Inferior parietal cortex (tissue), 1 donor: ENCODE measurements at regions not wholly inside any gene's neighbourhood (a gene's known extent, or its start where the extent isn't known, plus 50 kb on each side); places are given as distances from the start of the nearest gene placed in this dataset.

Experiments used
- DNase-seq: peaks from one replicate; pipeline ENCODE4 v3.0.0-alpha.2; 2016; ENCODE audit errors: extremely low spot score

GRCh38 chr13:22091971-22092300, 421.1 kb downstream of the FGF9 start:
- DNase-seq = no peak

GRCh38 chr13:22092791-22093560, 422.1 kb downstream of the FGF9 start:
- DNase-seq = no peak

GRCh38 chr13:22095794-22096193, 424.9 kb downstream of the FGF9 start:
- no peak for DNase-seq

DNA sequence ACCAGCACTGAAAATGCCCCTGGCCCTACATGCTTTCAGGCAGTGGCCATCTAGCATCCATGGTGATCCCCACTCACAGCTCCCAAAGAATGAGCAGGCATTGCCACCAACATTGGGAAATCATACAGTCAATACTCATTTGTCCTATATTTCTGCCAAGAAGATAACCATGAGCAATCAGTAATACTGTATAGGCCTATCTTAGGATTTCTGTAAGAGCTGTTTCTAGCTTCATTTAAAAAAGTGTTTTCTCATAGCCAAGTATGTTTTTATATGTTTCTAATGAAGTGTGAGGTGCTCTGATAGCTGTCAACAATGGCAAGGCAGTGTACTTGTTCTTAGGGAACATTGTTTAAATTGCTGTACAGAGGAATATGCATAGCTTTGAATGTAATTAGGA, 428.7 kb downstream of the FGF9 start:
- DNase-seq = no peak

GRCh38 chr13:22102271-22102670, 431.4 kb downstream of the FGF9 start:
- DNase-seq = no peak

DNA sequence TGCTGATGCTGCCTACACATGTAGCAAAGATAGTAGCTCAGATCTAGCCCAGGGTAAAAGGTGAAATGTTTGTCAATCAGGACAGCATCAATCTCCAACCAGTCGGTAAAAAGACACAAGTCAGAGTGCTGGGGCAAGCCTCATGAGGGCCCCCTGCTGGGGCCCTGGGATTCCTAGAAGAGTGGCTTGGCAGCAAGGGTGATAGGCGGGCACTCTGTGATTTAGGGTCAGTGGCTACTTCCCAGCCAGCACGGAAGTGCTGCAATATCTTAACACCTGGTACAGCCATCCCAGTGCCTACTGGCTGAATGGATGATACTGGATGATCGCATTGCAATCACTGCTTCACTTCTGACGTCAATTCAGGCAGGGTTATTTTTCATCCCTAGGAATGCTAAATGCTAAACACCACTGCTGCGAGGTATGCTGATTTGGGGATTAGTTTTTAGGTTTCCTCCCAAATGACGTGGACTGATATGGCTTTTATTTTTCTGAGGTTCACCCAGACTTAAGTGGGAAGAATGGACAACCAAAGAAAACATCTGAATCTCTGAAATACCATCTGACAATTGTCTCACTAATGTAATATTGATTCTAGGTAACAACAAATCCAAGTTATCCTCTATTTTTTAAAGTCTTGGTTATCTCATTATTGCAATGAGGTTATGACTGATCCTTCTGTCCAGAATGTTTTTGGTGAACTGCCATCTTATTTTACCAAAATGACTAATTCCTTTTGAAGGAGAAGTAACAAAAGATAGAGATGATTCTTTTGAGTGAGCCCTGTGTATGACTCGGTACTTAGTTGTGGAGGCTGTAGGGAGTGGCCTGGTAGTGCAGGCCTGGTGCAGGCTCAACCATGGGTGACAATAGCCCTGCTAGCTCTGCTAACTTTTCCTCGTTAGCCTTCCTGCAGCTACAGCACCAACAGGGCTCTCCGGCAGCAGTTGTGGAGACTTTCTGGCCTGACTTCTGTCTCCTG, 432.5 kb downstream of the FGF9 start:
- no peak for DNase-seq

- DNase-seq = no peak
Observed at GRCh38 chr13:22106058-22106457, 435.2 kb downstream of the FGF9 start.

DNA sequence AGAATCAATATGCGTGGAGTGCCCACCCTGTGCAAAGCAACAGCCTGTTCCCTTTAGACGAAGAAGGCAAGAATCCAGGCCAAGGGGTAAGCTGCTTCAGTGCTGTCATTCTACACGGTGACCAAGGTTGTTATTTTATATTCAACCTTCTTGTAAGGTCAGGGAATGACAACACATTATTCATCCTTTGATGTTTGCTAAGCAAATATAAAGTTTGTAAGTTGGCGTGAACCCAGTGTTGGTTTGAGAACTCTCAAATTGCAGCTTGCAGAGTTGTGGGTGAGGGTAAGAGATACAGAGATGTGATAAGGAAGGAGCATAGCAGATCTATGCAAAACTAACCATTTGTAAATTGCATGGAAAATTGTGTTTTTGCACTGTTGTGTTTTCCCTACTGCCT, 436.7 kb downstream of the FGF9 start:
- no peak for DNase-seq

DNA sequence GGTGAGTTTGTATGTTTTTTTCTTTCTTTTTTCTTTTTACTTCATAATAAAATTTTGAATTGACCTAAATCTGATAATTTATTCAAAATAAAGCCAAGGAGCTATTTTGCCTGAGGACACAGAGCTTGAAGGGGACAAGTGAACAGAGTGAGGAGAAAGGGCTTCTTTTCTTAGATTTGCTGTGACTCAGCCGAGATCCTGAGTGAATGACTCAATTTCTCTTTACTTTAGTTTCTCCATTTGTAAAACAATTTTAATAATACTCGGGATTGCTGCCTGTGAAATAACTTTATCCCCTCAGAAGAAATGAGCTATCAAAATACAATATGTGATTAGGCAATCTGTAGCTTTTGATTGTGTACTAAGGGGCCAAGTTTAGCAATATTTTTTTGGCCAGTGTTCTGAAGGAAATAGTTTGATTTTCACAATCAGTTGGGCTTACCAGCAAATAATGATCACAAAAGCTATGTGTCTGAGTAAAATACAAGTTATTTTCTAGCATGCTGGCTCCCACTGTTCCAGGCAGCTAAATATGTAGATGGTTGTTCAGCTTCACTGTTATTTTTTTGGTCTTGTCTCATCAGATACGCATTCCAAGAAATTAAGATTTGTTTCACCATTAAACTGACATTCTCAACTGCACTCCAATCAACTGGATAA, 437.5 kb downstream of the FGF9 start:
- DNase-seq = no peak

DNA sequence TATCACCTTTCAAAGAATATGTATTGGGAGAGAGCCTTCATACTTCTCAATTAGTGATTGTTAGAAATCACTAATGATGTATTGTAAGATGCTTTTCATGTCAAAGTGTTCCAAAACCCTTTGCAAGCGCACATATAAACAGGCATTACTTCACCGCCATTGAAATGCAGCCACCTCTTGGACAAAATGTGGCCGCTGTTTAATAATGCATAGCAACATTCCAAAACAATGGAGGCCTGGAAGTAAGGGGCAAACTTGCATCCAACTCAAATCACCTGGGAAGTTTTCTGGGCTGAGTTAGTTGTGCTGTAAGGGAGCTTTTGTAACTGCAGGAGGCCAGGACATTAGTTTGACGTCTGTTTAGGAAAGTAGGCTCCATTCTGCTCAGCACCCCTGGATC, 438.1 kb downstream of the FGF9 start:
- no peak for DNase-seq

- no peak for DNase-seq
Observed at GRCh38 chr13:22110368-22110767, 439.5 kb downstream of the FGF9 start.

GRCh38 chr13:22111152-22111783, 440.4 kb downstream of the FGF9 start:
- no peak for DNase-seq

DNA sequence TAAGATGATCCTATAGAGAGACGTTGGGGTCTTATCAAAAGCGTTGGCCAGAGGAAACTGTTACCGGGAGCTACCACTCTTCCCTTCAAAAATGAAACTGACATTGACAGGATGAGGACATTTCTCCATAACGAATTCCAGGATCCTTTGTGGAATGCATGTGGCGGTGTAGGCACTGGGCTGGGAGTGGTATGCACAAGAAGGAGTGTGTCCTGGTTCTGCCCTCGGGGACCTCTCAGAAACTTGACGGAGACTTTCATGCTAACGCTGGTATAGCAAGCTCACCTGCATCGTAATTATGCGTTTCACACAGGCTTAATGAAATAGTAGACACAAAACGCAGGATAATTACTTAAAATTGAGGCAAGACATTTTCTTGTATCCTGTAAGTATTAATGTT, 441.1 kb downstream of the FGF9 start:
- no peak for DNase-seq

DNA sequence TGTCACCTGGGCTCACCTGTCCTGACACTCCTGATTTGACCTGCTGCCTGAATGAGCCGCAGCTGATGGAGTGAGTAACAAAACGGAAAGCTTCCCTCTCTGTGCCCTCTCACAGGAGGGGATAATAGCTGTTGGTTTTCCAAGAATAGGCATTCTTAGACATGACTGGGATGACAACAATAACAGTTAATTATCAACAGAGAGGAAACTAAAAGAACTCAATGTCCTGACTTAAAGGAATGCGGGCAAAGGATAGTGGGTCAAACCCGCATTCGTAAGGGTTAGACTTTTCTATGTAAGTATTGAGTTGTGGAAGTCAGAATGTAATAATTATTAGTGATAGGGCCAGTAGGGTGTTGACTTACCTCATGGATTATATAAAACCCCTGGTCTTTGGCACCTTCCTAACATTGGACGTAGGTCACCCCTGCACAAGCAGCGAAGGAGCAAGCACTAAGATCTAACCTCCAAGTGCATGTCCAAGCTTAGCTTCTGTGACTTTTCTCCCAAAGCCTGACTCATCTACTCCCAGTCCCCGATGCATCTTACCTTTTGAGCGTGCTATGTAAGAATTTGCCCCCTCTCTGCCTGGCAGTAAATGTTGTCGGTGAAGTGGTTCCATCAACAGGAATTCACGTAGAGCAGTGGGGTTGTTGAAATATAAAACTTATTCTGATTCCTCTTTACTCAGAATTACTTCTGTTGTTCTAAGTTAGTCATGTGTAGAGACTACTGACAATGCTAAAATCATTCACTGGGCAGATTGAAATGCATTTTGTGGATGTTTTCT, 442.3 kb downstream of the FGF9 start:
- DNase-seq = no peak

GRCh38 chr13:22114630-22115311, 443.9 kb downstream of the FGF9 start:
- no peak for DNase-seq

DNA sequence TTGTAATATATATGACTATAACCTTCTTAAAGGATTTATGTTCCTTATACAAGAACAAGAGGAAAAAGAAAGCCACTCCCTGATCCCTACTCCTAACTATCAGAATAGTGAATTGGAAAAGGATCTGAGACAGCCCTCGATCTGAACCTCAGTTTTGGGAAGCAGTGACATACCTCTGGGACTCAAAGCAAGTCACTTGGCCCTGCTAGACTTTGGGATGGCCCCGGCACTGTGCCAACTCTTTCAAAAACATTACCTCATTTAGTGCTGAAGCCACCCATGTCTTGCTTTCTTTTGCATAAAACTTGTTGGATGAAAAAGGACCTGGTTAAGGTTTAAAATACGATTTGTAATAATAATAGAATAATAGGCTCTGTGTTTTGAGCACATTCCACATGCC, 447.3 kb downstream of the FGF9 start:
- no peak for DNase-seq

DNA sequence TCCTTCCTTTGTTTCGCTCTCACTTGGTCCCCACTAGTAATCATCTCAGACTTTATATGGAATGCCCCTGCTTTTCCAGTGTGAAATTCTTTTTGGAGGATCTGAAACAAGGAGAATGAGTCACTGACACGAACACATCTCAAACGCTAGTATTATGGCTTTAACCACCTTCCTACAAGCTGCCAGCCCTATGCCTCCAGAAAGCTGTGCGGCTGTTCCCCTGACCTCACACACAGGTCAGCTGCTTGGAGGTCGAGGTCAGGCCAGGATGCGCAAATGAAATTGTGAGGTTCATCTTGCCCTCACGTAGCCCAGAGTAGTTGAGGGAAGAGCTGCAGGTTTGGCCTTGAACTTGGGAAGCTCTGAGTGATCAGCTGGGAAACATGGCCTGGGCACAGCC, 449.8 kb downstream of the FGF9 start:
- no peak for DNase-seq

DNA sequence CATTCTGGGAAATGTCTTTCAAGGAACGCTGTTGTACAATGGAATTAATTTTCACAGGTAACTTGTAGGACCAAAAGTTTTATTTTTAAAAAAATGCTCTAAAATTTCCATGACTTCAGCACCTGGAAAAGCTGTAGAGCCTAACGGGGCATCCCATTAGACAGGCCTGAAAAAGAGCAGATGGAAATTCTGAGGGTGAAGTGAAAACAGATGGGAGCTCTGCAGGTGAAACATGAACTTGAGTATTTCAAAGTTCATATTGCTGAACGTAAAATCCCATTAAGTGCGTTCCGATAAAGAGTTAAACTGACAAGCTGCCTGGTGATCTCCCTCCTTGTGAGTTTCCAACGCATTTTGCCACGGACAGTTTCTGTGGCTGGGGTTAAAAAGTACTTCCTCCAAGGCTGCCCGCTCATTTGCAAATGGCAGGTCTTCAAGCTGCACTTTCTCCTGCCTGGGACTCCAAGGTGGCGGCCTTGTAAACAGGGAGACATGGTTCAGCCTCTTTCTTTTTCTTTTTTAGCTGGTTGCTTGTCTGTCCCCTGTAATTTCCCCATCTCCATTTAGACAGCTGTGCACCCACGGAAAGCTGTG, 450.4 kb downstream of the FGF9 start:
- DNase-seq = no peak

DNA sequence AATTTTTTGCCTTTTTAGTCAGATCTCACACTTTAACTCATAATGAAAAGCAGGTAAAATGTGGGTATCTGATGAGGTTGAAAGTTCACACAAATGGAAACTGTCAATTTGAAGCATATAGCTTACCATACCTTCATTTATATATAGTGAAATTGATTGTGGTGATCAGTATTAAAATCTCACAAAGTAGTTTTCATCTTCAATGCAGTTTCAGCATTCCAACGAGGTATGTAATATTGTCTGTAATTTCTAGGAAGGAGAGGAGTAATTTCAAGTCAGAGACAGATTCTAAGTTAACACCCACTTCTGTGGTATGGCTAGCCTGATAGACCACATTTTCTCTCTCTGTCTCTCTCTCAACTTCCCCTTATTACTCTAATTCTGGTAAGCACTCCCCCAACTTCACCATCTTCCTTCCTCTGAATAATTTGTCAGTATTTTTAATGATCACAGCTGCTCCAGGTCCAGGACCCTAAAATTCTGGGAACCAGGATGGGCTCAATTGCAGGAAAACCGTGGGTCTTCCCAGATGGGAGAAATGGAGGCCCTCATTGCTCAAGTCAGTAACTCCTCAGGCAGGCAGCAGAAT, 455.7 kb downstream of the FGF9 start:
- no peak for DNase-seq
